CD4-positive, alpha-beta T cell treated with Interleukin-2 at 100 ng/mL for 4 hours (primary cell): ENCODE measurements at regions not wholly inside any gene's neighbourhood (a gene's known extent, or its start where the extent isn't known, plus 50 kb on each side); places are given as distances from the start of the nearest gene placed in this dataset.
"Not testable (repeated sequence)": the region's sequence is repeated elsewhere in the genome, so short reads cannot be mapped to it uniquely, and the experiment has no call there.

ENCODE experiments used
- DNase-seq: peaks from one replicate; pipeline ENCODE4 v3.0.0-alpha.2; 2020; ENCODE audit warnings: low spot score

GRCh38 chr3:87793337-87793877, 265.4 kb downstream of the CGGBP1 start:
- no peak for DNase-seq

DNA sequence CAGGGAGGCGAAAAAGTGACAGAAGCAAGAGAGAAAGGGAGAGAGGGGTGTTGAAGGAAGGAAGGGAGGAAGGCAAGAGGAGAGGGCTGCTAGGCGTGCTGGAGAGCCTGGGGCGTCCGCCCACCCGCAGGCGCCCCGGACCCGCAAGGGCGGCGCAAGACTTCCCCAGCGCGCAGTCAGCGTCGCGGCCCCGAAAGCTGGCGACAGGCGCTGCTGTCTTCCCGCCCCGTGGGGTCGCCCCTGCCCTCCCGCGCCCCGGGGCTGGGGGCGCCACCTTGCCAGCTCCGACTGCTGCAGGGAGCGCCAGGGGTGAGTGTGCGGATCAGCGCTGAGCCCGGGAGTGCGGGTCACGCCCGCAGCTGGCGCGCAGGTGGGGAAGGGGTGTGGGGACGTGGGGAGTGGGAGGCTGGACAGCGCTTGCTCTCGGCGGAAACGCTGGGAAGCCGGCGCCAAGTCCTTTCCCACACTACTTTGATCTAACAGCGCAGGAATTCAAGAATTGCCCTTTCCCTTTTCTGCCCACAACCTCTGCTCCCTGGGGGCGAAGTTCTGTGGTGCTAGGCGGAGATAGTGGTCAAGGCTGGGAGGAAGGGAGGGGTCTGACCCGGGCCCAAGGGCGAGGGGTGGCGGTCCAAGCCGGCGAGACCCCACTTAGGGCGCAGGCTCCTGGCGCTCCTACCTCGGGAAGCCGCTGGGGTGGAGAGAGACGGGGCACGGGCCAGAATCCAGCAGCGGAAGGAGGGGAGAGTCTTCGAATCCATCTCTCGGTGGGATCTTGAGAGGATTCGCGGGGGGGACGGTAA, 266.1 kb downstream of the CGGBP1 start, which contains the start of gene HTR1F:
Gene HTR1F (plus strand): TSS at position 173 of the 803 bp plus-strand sequence.
- DNase-seq = no peak

GRCh38 chr3:87792198-87792533, 266.6 kb downstream of the CGGBP1 start:
- no peak for DNase-seq

DNA sequence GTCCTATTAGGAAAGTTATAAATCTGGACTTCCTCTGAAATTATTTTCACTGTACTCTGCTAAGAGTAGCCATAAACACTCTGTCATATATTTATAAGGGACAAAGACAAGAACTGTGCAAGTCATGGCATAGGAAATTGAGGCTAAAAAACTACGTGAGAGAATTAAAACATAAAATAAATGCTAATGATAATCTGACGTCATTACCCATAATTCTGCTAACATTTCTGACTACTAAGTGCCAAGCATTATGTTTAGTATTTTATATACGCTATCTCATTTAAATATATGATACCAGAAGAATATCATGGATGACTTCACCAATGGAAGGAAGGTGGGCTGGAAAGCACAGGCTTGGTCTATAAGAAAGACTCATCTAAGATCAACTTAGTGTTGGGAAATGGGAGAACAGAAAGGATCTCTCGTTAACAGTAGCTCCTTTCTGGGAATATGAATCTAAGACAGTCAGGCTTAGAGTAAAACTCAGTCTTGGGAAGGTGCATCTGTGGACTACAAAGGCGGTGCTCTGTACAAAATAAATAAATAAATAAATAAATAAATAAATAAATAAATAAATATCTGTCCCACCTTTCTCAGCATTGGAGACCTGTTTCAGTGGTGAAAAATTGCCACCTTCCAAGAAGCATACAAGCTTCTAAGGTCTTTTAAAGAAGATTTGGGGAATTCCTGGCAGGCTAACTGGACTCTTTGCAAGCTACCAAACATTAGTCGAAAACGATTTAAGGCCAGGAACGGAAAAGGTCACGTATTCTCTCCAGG, 267.4 kb downstream of the CGGBP1 start:
- DNase-seq = no peak

GRCh38 chr3:87789049-87789448, 269.8 kb downstream of the CGGBP1 start:
- DNase-seq = not testable (repeated sequence)

GRCh38 chr3:87788516-87788915, 270.3 kb downstream of the CGGBP1 start:
- DNase-seq = no peak

DNA sequence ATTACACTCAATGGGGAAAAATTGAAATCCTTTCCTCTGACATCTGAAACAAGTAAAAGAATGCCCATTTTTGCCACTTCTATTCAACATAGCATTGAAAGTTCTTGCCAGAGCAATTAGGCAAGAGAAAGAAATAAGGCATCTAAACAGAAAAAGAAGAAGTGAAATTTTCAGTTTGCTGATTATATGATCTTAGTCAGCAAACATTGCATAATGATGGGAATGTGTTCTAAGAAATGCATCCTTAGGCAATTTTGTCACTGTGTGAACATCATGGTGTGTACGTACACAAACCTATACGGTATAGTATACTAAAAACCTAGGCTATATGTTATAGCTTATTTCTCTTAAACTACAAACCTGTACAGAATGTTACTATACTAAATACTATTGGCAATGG, 278.0 kb downstream of the CGGBP1 start:
- DNase-seq = no peak

DNA sequence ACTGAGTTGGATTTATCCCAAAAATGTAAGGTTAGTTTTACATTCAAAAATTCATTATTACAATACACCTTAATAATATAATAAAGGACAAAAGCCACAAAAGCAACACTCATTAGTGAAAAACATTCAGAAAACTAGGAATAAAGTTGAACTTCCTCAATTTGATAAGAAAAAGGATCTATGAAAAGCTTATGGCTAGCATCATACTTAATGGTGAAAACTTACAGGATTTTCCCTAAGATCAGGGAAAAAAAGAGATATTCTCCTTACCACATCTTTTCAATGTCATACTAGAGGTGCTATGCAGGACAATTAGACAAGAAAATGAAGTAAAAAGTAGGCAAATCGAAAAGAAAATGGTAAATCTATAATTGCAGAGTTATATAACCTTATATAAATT, 279.9 kb downstream of the CGGBP1 start:
- DNase-seq = no peak

DNA sequence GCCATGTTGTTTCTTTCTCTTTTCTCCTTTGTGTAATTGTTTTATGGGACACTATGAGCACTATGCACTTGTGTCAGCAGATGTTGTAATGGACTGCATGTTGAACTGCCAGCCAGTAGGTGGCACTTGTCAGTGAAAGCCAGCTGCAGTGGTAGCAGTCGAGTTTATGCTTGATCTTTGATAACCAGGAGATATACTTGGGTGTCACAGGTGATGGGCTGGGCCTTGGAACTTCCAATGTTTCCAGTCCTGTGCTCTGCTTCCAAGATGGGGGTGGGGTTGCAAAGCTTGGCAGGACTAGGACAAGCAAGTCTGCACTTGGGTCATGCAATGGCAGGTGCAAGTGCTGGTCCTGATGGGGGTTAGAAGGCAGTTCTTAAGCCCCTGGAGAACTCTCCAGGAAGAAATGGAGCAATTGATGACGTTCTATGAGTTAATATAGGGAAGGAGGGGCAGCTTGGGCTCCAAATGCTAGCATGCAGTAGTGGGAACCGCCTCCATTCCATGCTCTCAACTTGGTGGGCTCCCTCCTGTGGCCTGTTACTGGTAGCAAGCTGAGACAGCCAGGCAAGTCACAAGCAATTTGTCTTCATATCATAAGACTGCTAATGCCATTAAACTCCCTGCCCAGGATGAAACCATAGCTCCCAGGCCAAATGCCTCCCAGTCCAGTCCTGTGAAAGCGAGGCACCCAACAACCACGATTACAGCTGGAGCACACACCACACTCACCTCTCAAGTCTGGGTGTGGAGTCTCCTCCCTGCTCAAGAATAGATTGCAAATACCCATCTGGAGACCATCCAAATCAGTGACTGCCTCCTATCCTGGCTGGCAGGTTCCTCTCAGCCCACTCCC, 287.2 kb downstream of the CGGBP1 start:
- peak; percentile 40 for DNase-seq

DNA sequence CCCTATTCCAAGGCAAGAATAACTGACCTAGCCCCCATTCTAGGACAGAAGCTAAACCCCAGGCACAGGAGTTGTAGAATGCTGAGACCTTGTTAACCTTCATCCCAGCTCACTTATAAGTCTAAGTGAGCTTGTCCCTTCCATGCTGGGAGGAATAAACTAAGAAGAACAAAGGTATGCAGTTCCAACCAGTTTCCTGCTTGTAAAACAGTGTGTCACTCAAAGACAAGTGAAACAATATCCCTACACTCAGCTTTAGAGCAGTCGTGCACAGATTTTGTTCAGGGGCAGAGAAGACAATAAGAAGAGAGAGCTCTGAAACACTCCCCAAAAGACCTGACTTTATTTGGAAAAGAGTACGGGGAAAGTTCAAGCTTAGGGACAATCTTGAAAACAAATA, 292.1 kb downstream of the CGGBP1 start:
- no peak for DNase-seq

GRCh38 chr3:87765256-87765655, 293.5 kb downstream of the CGGBP1 start:
- no peak for DNase-seq

DNA sequence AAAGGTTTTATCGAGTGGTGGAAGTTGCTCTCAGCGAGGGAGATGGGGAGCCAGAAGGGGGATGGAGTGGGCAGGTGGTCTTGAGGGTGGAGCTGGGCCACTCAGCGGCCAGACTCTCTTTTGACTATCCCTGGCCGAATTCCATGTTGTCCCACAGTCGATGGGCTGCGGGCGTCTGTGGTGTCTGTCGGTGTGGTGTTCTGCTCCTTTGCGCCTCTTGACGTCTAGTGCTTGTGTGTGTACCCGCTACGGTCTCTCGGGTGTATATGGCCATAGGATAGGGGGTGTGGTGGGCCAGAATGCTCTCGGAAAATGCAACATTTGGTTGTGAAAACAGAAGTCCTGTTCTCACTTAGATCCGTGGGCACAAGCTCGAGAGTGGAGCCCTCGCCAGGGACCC, 297.0 kb downstream of the CGGBP1 start:
- no peak for DNase-seq

DNA sequence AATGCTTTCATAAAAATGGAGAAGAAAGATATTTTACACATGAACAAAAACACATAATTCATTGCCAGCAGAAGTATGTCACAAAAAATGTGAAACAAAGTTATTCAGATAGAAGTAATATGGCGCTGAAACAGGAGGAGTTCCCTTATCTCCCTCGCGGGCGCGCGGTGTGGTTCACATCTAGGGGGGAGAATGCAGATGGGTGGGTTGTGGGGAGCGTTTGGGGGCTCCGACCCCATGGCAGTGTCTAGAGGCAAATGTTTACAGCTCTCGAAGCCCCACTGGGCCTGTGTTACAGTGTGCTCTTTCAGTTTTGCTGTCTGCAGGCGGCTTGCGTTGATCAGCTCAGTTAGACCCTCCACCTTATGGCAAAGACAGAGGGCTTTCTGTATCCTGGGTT, 297.5 kb downstream of the CGGBP1 start:
- no peak for DNase-seq

DNA sequence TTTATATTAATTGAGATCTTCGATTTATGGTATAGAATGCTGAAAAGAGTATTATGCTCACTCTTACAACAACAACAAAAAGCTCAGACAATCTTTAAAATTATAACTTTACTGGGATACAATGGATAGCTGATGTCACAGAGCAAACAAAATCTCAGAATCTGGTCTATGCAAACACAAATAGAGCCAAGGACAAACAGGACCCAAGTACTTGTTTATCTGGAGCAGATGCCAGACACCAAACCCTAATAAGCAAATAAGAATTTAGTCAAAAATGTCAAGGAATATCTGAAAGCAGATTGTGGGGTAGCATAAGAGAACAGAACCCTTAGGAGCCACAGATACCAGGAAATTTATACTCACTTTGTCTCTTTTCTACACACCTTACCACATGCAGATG, 302.2 kb downstream of the CGGBP1 start:
- no peak for DNase-seq

DNA sequence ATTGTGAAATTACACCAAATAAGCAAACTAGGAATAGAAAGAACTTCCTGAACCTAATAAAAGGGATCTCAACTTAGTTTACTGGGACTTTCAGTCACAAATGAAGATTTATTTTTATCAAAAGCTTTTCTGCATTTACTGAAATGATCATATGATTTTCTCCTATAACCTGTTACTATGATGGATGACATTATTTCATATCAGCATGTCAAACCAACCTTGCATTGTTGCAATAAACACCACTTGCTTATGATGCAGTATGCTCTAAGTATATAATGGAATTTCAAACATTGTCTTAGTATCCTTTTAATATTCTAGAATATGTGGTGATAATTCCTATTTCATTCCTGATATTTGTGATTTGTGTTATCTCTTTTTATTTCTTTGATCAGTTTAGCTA, 303.0 kb downstream of the CGGBP1 start:
- no peak for DNase-seq

GRCh38 chr3:87742250-87742649, 316.6 kb downstream of the CGGBP1 start:
- no peak for DNase-seq

DNA sequence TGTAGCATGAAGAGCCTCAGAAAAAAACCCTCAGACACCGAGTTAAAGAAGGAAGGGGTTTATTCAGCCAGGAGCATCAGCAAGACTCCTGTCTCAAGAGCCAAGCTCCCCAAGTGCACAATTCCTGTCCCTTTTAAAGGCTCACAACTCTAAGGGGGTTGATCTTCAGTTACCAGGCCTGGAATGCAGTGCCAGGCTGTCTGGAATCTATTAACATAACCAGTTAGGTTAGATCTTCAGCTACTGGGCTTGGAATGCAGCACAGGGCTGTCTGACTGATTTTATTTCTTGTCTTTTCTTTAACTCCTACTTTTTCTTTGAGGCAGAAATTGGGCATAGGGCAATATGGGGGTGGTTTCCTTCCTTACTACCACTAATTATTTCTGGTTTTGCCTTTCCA, 317.9 kb downstream of the CGGBP1 start:
- DNase-seq = not testable (repeated sequence)

DNA sequence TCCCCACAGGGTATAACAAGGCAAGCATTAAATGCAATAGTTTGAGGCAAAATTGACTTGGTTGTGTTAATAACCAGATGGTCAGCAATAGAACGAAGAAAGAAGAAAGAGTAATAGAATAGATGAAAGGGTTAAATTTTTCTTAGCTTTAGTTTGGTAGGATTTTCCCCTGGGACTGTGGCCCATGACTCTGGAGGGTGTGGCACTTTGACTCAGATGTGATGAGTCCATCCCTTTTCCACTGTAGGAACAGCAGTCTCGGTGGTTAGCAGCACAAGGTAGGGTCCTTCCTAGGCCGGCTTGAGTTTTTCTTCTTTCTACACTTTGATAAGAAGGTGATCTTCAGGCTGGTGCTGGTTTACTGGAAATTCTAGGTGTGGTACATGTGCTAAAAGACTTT, 321.0 kb downstream of the CGGBP1 start:
- DNase-seq = not testable (repeated sequence)

GRCh38 chr3:87733671-87734367, 325.0 kb downstream of the CGGBP1 start:
- DNase-seq = no peak

GRCh38 chr3:87732294-87732693, 326.5 kb downstream of the CGGBP1 start:
- DNase-seq = no peak

DNA sequence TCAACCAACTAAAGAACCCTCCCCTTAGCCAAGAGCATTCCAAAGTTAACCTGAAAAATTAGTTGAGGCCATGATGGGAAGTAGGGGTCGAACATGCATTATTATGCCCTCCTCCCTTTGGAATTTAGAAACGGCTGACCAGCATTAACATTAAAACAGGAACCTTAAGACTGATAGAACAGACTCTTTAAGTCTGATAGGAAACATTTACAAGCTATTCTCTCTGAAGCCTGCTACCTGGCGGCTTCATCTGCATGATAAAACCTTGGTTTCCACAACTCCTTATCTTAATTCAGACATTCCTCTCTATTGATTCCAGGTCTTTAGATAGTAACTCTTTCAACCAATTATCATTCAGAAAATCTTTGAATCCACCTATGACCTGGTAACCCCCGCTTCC, 331.0 kb downstream of the CGGBP1 start:
- DNase-seq = no peak

- no peak for DNase-seq
These were observed 339.7 kb downstream of the CGGBP1 start for GRCh38 chr3:87719060-87719459.
